ENCODE measurements at regions not wholly inside any gene's neighbourhood (a gene's known extent, or its start where the extent isn't known, plus 50 kb on each side); places are given as distances from the start of the nearest gene placed in this dataset.

- ATAC-seq = no peak
- intact Hi-C loops (cut with DNase I) = no loop called here
- TF ChIP-seq, protein P1, sequence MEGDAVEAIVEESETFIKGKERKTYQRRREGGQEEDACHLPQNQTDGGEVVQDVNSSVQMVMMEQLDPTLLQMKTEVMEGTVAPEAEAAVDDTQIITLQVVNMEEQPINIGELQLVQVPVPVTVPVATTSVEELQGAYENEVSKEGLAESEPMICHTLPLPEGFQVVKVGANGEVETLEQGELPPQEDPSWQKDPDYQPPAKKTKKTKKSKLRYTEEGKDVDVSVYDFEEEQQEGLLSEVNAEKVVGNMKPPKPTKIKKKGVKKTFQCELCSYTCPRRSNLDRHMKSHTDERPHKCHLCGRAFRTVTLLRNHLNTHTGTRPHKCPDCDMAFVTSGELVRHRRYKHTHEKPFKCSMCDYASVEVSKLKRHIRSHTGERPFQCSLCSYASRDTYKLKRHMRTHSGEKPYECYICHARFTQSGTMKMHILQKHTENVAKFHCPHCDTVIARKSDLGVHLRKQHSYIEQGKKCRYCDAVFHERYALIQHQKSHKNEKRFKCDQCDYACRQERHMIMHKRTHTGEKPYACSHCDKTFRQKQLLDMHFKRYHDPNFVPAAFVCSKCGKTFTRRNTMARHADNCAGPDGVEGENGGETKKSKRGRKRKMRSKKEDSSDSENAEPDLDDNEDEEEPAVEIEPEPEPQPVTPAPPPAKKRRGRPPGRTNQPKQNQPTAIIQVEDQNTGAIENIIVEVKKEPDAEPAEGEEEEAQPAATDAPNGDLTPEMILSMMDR (IDR thresholded peaks at IDR 0.05) = no peak
Observed at GRCh38 chr2:60662781-60663180, 93.3 kb upstream of the PAPOLG start.

DNA sequence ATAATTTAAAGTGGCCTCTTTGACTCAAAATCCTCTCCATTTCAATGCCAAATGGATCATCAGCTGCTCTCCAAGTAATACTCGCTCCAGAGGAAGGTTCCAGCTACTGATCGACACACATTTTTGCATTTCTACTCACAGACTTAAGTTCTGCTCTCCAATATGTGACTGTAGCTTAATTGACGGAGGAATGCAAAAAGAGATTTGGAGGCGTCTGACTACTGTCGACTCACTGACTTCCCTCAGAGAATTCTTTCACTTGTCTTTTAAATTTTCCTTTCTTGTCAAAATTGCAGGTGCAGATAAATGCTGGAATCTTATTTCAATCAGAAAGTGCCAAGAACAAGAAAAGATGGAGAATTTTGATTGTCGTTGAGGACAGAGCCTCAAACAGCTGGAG is 84.1 kb upstream of the PAPOLG start:
- Histone ChIP-seq H3K9me3 (no peaks in the 10 kb centered on the region), H3K27me3 (peaks cover 0 to 9% of the 10 kb centered on the region in 2 donors), H3K4me3 (no peak overlapping the region), H3K4me1 (peaks cover 0 to 4% of the 10 kb centered on the region in 2 donors), H3K36me3 (no peaks in the 10 kb centered on the region), H3K27ac (no peak overlapping the region)
- intact Hi-C loops (cut with DNase I) = no loop called here
- ATAC-seq (no peak), DNase-seq (no peak)
- TF ChIP-seq, protein P1 (IDR thresholded peaks at IDR 0.05) = no peak

More at GRCh38 chr2:60662781-60663180, 93.3 kb upstream of the PAPOLG start:
- Histone ChIP-seq H3K27ac (no peak overlapping the region), H3K27me3 (no peaks in the 10 kb centered on the region), H3K4me3 (no peak overlapping the region), H3K9me3 (peaks cover 0 to 3% of the 10 kb centered on the region in 2 donors), H3K36me3 (no peaks in the 10 kb centered on the region), H3K4me1 (peaks cover 0 to 6% of the 10 kb centered on the region in 2 donors)
- no peak for DNase-seq

DNA sequence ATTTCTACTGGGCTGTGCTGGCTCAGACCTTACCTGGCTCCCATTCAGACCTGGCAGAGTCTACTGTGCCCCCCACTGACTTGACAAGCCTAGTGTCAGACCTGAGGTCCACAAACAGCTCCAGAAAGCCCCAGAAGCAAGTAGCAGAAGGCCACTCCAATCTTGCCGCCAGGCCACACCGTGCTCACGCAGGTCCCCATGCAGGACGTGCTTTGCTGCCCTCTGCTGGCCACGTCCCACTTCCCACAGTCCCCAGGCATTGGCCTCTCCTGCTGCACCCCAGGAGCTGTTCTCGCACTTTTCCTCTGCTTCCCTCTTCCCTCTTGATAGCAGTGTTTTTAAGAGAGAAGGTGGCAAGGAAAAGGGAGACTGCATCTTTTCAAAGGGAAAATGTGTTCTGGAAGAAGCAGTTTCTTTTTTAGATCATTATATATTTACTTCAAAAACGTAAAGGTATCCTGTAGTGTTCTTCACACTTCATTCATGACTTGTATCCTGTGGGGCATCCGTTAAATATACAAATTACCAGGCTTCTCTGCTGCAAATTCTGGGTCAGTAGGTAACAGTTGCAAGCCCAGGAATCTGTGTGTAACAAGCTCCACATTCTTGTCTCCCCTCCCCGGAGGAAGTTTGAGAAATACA is 81.4 kb upstream of the PAPOLG start:
- no peak overlapping the region for H3K4me3 ChIP-seq
- DNase-seq (peak; percentile 52 to 96 (median 85)), ATAC-seq (peak; percentile 99)
- TF ChIP-seq, protein P1 (IDR thresholded peaks at IDR 0.05) = peak; percentile 91 to 92
- H3K27ac ChIP-seq = no peak overlapping the region
- no peaks in the 10 kb centered on the region for H3K9me3 ChIP-seq
- peaks cover 0 to 4% of the 10 kb centered on the region in 2 donors for H3K4me1 ChIP-seq
- H3K36me3 ChIP-seq = no peaks in the 10 kb centered on the region
- H3K27me3 ChIP-seq = peaks cover 0 to 9% of the 10 kb centered on the region in 2 donors
- intact Hi-C loops (cut with DNase I) = no loop called here

DNA sequence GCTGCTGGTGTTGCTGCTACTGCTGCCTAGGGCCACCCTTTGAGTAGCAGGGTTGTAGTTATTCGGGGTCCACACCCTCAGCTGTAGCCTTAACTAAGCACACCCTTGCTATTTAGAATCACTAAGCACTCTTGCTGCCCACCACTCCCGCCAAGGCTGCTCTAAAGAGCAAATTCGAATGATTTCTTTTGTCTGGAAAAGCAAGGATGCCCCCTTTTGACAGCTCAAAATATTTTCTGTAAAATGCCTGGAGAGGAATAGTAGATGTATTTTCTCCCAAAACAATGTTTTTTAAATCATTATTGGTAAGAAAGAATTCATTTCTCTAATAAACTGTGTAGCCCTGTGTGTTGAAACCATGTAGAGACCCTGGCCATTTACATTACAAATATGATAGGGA is 80.8 kb upstream of the PAPOLG start:
- H3K9me3 ChIP-seq = no peaks in the 10 kb centered on the region
- TF ChIP-seq, protein P1 (IDR thresholded peaks at IDR 0.05) = no peak
- peaks cover 0 to 4% of the 10 kb centered on the region in 2 donors for H3K4me1 ChIP-seq
- no peak for ATAC-seq
- DNase-seq = no peak
- no peaks in the 10 kb centered on the region for H3K36me3 ChIP-seq
- intact Hi-C loops (cut with DNase I) = no loop called here
- peaks cover 0 to 9% of the 10 kb centered on the region in 2 donors for H3K27me3 ChIP-seq
- no peak overlapping the region for H3K27ac ChIP-seq
- H3K4me3 ChIP-seq = no peak overlapping the region

GRCh38 chr2:60676706-60677330 is 79.2 kb upstream of the PAPOLG start:
- peaks cover 0 to 4% of the 10 kb centered on the region in 2 donors for H3K4me1 ChIP-seq
- no peak overlapping the region for H3K4me3 ChIP-seq
- DNase-seq (peak in 1 of 4 donors; percentile 17), ATAC-seq (no peak)
- intact Hi-C loops (cut with DNase I) = no loop called here
- no peaks in the 10 kb centered on the region for H3K9me3 ChIP-seq
- TF ChIP-seq, protein P1 (IDR thresholded peaks at IDR 0.05) = no peak
- no peak overlapping the region for H3K27ac ChIP-seq
- H3K27me3 ChIP-seq = peaks cover 0 to 9% of the 10 kb centered on the region in 2 donors
- H3K36me3 ChIP-seq = no peaks in the 10 kb centered on the region

Measured in left lung (tissue), 4 donors.